ENCODE measurements at regions not wholly inside any gene's neighbourhood (a gene's known extent, or its start where the extent isn't known, plus 50 kb on each side); places are given as distances from the start of the nearest gene placed in this dataset.

DNA sequence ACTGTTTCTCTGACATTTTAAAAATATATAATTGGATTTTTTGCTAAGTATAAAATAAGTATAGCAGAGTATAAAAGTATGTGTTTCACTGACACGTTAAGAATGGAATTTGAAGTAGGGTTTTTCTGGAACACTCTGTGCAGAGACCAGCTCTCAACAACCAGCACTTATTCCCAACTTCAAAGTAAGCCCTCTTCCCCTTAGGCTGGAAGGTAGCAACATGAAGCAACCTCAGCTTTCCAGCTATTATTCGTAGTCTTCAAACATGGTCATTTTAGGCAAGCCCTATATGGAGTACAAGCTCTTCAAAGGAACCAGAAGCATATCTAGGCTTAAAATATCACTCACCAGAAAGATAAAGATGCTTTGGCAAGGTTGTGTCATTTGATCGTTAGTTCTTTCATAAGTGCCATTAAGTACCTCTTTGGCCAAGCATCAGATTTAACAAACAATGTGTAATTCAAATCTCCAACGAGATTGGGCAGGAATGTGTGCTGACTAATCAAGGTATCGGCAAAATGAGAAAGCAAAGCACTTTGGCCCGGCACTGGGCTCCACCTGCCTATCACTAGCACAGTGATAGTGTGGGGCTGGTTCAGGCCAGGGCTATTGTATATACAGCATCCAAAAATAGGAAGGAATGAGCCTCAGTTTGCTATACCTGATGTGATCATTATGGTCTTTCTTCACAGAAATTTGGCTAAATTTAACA lies 95.9 kb upstream of the FREM2 start:
- no peaks in the 10 kb centered on the region for H3K27me3 ChIP-seq
- no peak overlapping the region for H3K9ac ChIP-seq (ENCODE audit: low read depth in 2 of 2, low read length in 2 of 2)
- no peaks in the 10 kb centered on the region for H3K36me3 ChIP-seq
- no peak for DNase-seq
- no peak overlapping the region for H3K4me3 ChIP-seq
- no peaks in the 10 kb centered on the region for H3K4me1 ChIP-seq
- TF ChIP-seq, protein P1, sequence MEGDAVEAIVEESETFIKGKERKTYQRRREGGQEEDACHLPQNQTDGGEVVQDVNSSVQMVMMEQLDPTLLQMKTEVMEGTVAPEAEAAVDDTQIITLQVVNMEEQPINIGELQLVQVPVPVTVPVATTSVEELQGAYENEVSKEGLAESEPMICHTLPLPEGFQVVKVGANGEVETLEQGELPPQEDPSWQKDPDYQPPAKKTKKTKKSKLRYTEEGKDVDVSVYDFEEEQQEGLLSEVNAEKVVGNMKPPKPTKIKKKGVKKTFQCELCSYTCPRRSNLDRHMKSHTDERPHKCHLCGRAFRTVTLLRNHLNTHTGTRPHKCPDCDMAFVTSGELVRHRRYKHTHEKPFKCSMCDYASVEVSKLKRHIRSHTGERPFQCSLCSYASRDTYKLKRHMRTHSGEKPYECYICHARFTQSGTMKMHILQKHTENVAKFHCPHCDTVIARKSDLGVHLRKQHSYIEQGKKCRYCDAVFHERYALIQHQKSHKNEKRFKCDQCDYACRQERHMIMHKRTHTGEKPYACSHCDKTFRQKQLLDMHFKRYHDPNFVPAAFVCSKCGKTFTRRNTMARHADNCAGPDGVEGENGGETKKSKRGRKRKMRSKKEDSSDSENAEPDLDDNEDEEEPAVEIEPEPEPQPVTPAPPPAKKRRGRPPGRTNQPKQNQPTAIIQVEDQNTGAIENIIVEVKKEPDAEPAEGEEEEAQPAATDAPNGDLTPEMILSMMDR (IDR thresholded peaks at IDR 0.05) = no peak
- H3K9me3 ChIP-seq = no peaks in the 10 kb centered on the region
- H3K27ac ChIP-seq = no peak overlapping the region
- intact Hi-C loops (cut with DNase I) = no loop called here

DNA sequence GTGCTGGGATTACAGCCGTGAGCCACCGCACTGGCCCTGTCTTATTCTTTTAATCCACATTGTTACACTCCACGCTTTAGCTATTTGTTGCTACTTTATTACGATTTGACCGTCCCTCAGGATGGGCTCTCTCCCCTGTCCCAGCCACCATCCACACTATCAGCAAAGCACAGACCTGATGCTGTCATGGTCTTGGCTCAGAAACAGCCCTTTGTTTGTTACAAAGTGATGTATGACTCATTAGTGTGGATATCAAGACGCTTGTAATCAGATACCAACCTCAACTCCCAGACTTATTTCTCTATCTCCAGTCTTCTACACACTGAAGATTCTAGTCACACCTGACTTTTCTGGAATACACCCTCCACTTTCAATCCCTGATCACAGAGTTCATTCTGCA lies 84.6 kb upstream of the FREM2 start:
- no peak overlapping the region for H3K27ac ChIP-seq
- H3K36me3 ChIP-seq = no peaks in the 10 kb centered on the region
- no peaks in the 10 kb centered on the region for H3K9me3 ChIP-seq
- H3K9ac ChIP-seq (ENCODE audit: low read depth in 2 of 2, low read length in 2 of 2) = no peak overlapping the region
- TF ChIP-seq, protein P1 (IDR thresholded peaks at IDR 0.05) = no peak
- no peaks in the 10 kb centered on the region for H3K4me1 ChIP-seq
- DNase-seq = no peak
- H3K4me3 ChIP-seq = no peak overlapping the region
- H3K27me3 ChIP-seq = no peaks in the 10 kb centered on the region
- intact Hi-C loops (cut with DNase I) = no loop called here

DNA sequence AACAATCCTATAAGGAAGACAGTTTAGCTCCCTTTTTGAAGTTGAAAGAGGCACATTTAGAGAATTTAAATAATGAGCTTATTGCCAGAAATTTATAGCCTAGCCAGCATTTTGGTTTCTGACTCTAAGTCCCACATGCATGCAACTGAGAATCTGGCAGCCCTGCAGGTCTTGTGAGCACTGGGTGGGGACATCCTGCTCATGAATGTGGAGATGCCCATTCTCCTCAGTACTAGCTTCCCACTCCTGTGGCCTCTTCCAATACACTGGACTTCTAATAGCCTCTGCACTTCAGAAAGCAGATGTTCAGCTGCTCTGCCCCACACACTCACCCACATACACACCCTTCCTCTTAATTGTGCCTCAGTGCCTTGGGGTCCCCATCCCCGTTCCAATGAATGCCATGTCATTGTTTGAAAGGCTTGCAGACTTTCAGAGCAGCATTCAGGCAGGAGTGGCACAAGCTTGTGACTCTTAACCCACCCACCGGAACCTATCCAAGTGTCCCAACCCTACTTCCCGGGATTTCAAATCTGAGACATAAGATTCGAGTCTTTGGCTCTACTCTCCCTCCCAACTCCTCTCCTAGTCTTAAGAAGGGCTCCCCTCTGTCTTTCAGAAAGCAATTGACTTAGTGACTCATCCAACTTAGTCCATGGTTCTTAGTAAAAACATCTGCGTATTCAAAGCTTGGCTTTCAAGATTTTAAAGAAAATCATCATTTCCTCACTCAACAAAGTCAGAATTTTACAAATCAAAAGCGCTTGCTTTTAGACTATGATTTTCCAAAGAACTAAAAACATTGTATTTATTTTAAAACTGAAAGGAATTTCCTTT lies 80.0 kb upstream of the FREM2 start:
- Histone ChIP-seq H3K36me3 (no peaks in the 10 kb centered on the region), H3K27ac (no peak overlapping the region), H3K4me3 (no peak overlapping the region), H3K4me1 (no peaks in the 10 kb centered on the region), H3K9me3 (no peaks in the 10 kb centered on the region), H3K27me3 (no peaks in the 10 kb centered on the region), H3K9ac (ENCODE audit: low read depth in 2 of 2, low read length in 2 of 2) (no peak overlapping the region)
- intact Hi-C loops (cut with DNase I) = no loop called here
- no peak for DNase-seq
- TF ChIP-seq, protein P1 (IDR thresholded peaks at IDR 0.05) = no peak

DNA sequence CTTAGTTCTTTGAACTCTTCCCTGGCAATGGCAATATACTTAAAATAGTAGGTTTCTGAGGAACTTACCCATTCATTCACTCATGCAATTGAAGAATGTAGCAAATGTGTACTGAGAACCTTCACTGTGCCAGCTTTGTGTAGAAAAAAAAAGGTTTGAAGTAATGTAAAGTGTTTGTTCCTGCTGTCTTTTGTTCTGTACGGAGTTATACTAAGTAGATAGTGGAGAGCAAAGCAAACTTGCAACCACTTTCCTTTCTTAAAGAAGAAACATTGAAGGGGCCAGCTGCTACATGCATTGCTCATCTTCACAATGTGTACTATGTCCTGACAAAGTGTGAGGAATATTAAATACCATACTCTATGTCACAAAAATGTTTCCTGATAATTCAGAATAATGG lies 68.9 kb upstream of the FREM2 start:
- no peaks in the 10 kb centered on the region for H3K9me3 ChIP-seq
- no peaks in the 10 kb centered on the region for H3K4me1 ChIP-seq
- DNase-seq = no peak
- H3K27ac ChIP-seq = no peak overlapping the region
- intact Hi-C loops (cut with DNase I) = no loop called here
- no peaks in the 10 kb centered on the region for H3K36me3 ChIP-seq
- no peaks in the 10 kb centered on the region for H3K27me3 ChIP-seq
- no peak overlapping the region for H3K4me3 ChIP-seq
- H3K9ac ChIP-seq (ENCODE audit: low read depth in 2 of 2, low read length in 2 of 2) = no peak overlapping the region
- TF ChIP-seq, protein P1 (IDR thresholded peaks at IDR 0.05) = no peak

DNA sequence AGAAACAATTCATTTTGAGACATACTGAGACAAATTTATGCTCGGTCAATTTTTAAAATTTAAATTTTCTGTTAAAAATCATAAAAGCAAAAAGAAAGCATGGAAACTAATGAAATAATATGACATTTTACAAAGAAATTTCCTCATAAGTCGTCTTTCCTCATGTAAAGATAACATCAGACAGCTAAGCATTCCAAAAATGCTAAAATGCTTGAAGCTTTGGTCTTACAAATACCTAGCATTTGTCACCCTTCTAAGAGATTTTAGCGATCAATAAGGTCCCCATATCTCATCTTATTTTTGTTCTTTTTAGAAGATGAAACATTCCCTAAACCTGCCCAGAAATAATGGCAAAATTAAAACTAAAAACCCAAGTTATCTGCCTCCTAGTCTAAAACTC lies 68.5 kb upstream of the FREM2 start:
- intact Hi-C loops (cut with DNase I) = no loop called here
- Histone ChIP-seq H3K4me1 (no peaks in the 10 kb centered on the region), H3K27me3 (no peaks in the 10 kb centered on the region), H3K4me3 (no peak overlapping the region), H3K9me3 (no peaks in the 10 kb centered on the region), H3K36me3 (no peaks in the 10 kb centered on the region), H3K9ac (ENCODE audit: low read depth in 2 of 2, low read length in 2 of 2) (no peak overlapping the region), H3K27ac (no peak overlapping the region)
- DNase-seq = no peak
- TF ChIP-seq, protein P1 (IDR thresholded peaks at IDR 0.05) = no peak

Measured in colonic mucosa (tissue), 4 donors.